Endothelial cell (in vitro differentiated cells): ENCODE measurements at regions not wholly inside any gene's neighbourhood (a gene's known extent, or its start where the extent isn't known, plus 50 kb on each side); places are given as distances from the start of the nearest gene placed in this dataset.
"Not testable (repeated sequence)": the region's sequence is repeated elsewhere in the genome, so short reads cannot be mapped to it uniquely, and the experiment has no call there.

ENCODE experiments used
- DNase-seq: peaks from one replicate; pipeline ENCODE4 v3.0.0; 2021; ENCODE audit warnings: low spot score
- H3K27ac Mint-ChIP-seq: one replicate; pipeline ENCODE4 v1.8.0; 2021; ENCODE audit warnings: mixed read lengths, inconsistent platforms; ENCODE audit not compliant: unreplicated experiment
- H3K27me3 Mint-ChIP-seq: one replicate; pipeline ENCODE4 v1.8.0; 2021; ENCODE audit warnings: mild to moderate bottlenecking, moderate library complexity, mixed read lengths, inconsistent platforms; ENCODE audit not compliant: unreplicated experiment
- H3K36me3 Mint-ChIP-seq: one replicate; pipeline ENCODE4 v1.8.0; 2021; ENCODE audit warnings: mild to moderate bottlenecking, low read depth, mixed read lengths, inconsistent platforms; ENCODE audit not compliant: unreplicated experiment
- H3K4me1 Mint-ChIP-seq: one replicate; pipeline ENCODE4 v1.8.0; 2021; ENCODE audit warnings: mild to moderate bottlenecking, mixed read lengths, inconsistent platforms; ENCODE audit not compliant: unreplicated experiment
- H3K4me3 Mint-ChIP-seq: one replicate; pipeline ENCODE4 v1.8.0; 2021; ENCODE audit warnings: mild to moderate bottlenecking, mixed read lengths, inconsistent platforms; ENCODE audit not compliant: unreplicated experiment
- H3K9me3 Mint-ChIP-seq: one replicate; pipeline ENCODE4 v1.8.0; 2021; ENCODE audit warnings: mixed read lengths, inconsistent platforms; ENCODE audit not compliant: unreplicated experiment
- TF ChIP-seq, protein P1 (sequence below): fragments of 200-600 bp; sonication (generic); IDR thresholded peaks from one replicate; pipeline ENCODE4 v1.5.0; 2021; ENCODE audit warnings: antibody characterized with exemption; ENCODE audit not compliant: unreplicated experiment

DNA sequence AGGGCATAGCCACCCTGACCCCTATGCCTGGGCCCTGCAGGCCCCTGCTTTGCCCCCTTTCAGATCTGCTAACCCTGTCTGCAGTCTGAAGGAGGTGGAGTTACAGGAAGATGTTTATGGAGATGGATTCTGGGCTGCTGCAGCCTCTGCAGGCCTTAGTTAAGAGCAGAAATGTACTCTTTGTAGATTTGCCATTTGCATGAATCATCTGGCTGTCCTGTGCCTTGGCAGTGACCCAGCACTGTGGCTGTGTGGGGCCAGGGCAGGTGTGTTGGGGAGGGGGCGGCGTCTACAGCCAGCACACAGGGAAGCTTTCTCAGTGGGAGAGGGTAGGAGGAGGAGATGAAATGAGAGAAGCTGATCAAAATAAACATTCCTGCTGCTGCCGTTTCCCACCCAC is 867.3 kb downstream of the PLA2G4A start:
- no peaks in the 10 kb centered on the region for H3K9me3 Mint-ChIP-seq
- H3K4me1 Mint-ChIP-seq, result no peaks in the 10 kb centered on the region
- TF ChIP-seq, protein P1, sequence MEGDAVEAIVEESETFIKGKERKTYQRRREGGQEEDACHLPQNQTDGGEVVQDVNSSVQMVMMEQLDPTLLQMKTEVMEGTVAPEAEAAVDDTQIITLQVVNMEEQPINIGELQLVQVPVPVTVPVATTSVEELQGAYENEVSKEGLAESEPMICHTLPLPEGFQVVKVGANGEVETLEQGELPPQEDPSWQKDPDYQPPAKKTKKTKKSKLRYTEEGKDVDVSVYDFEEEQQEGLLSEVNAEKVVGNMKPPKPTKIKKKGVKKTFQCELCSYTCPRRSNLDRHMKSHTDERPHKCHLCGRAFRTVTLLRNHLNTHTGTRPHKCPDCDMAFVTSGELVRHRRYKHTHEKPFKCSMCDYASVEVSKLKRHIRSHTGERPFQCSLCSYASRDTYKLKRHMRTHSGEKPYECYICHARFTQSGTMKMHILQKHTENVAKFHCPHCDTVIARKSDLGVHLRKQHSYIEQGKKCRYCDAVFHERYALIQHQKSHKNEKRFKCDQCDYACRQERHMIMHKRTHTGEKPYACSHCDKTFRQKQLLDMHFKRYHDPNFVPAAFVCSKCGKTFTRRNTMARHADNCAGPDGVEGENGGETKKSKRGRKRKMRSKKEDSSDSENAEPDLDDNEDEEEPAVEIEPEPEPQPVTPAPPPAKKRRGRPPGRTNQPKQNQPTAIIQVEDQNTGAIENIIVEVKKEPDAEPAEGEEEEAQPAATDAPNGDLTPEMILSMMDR, result no peak
- no peak for DNase-seq
- no peak overlapping the region for H3K27ac Mint-ChIP-seq
- H3K27me3 Mint-ChIP-seq, result no peaks in the 10 kb centered on the region
- H3K36me3 Mint-ChIP-seq, result no peaks in the 10 kb centered on the region
- no peak overlapping the region for H3K4me3 Mint-ChIP-seq

DNA sequence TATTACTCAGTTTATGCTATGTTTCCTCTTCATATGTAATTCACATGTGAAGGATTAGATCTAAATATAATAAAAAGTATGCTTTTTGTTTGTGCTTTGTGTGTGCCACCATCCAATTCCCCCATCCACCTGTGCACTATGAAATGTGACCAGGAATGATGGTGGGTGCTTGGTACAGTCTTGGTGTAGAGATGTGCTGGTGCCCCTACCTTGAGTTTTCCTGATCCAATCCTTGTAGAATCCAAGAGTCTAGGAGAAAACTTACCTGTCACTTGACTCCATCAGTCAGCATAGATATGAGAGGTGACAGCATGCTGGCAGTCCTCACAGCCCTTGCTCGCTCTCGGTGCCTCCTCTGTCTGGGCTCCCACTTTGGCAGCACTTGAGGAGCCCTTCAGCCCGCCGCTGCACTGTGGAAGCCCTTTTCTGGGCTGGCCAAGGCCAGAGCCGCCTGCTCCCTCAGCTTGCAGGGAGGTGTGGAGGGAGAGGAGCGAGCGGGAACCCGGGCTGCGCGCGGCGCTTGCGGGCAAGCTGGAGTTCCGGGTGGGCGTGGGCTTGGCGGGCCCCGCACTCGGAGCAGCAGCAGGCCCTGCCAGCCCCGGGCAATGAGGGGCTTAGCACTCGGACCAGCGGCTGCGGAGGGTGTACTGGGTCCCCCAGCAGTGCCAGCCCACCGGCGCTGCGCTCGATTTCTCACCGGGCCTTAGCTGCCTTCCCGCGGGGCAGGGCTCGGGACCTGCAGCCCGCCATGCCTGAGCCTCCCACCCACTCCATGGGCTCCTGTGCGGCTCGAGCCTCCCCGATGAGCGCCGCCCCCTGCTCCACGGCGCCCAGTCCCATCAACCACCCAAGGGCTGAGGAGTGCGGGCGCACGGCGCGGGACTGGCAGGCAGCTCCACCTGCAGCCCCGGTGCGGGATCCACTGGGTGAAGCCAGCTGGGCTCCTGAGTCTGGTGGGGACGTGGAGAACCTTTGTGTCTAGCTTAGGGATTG is 874.7 kb downstream of the PLA2G4A start:
- not testable (repeated sequence) for H3K36me3 Mint-ChIP-seq, H3K27me3 Mint-ChIP-seq, H3K9me3 Mint-ChIP-seq, H3K4me1 Mint-ChIP-seq, H3K4me3 Mint-ChIP-seq, H3K27ac Mint-ChIP-seq, DNase-seq

DNA sequence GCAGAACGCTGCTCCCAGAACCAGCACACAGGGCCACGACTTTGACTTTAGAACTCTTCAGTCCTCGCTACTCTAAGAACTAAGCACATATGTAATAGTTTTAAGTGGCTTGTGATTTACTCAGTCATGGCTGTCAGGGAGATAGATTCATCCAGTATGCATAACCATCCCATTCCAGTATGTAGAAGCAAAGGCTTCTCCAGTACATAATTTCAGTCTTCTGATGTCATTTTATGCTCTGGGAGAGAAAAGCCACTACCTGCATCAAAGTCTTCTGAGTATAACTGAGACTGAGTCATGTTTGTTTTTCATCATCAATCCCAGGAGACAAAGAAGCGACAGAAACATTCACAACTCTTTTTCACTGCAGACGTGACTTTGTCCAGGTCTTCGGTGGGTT is 885.7 kb downstream of the PLA2G4A start:
- H3K4me3 Mint-ChIP-seq, result no peak overlapping the region
- H3K9me3 Mint-ChIP-seq, result no peaks in the 10 kb centered on the region
- peaks cover 3% of the 10 kb centered on the region for H3K4me1 Mint-ChIP-seq
- TF ChIP-seq, protein P1, result no peak
- H3K27ac Mint-ChIP-seq, result no peak overlapping the region
- no peak for DNase-seq
- H3K27me3 Mint-ChIP-seq, result no peaks in the 10 kb centered on the region
- no peaks in the 10 kb centered on the region for H3K36me3 Mint-ChIP-seq

DNA sequence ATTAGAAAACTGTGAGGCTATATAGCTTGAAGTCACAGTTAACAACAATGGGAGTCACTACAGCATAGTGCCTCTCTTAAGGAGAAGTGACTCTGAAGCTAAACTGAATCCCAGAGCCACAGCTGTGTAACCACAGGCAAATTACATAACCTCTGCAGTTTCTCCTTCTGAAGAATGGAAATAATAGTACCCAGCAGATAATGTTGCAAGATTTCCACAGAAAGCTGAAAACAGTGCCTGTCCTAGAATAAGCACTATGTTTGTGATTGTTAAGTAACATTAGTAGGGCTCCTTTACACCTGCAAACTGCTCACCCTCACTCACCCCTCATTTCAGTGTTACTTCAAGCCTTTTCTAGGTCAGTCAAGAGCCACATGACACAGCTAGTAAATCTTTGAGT is 886.7 kb downstream of the PLA2G4A start:
- H3K27ac Mint-ChIP-seq, result no peak overlapping the region
- H3K9me3 Mint-ChIP-seq, result no peaks in the 10 kb centered on the region
- TF ChIP-seq, protein P1, result no peak
- DNase-seq, result no peak
- H3K27me3 Mint-ChIP-seq, result no peaks in the 10 kb centered on the region
- H3K4me1 Mint-ChIP-seq, result peaks cover 3% of the 10 kb centered on the region
- H3K4me3 Mint-ChIP-seq, result no peak overlapping the region
- no peaks in the 10 kb centered on the region for H3K36me3 Mint-ChIP-seq

DNA sequence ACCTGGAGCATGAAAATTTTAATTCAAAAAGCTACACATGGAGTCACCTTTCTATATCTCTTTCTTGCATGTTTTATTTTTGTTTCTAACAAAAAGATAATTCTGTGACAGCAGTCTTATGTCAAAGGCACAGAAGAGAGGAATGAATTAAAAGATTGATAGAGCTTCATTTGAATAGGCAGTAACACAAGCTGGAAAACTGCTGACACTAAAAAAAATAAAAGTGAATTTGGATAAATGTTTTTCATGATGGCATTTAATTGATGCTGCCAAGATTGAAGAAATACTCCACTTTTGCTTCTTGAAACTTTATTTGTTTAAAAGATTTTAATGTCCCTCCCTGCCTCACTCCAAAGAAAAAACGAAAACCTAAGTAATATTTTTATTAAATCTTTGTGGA is 887.4 kb downstream of the PLA2G4A start:
- Mint-ChIP-seq H3K9me3 (no peaks in the 10 kb centered on the region), H3K27me3 (no peaks in the 10 kb centered on the region), H3K36me3 (no peaks in the 10 kb centered on the region), H3K27ac (no peak overlapping the region), H3K4me3 (no peak overlapping the region), H3K4me1 (peaks cover 3% of the 10 kb centered on the region)
- TF ChIP-seq, protein P1, result no peak
- no peak for DNase-seq
